GM23338 (cell line): ENCODE measurements at regions not wholly inside any gene's neighbourhood (a gene's known extent, or its start where the extent isn't known, plus 50 kb on each side); places are given as distances from the start of the nearest gene placed in this dataset.
A peak's percentile ranks its signal among the peaks of the same experiment; 100 is the strongest.

Source experiments
- ATAC-seq: fragments of 200-7000 bp; cut with Tn5 transposase; 3 replicates; pipeline ENCODE4 v1.9.1; 2020
- DNase-seq: peaks from one replicate; pipeline ENCODE4 v3.0.0-alpha.2; 2015; ENCODE audit warnings: low spot score
- H2AFZ ChIP-seq: fragments of 200-600 bp; sonication (generic); 2 replicates; pipeline ENCODE4 v1.8.0; 2016; ENCODE audit warnings: antibody characterized with exemption, mild to moderate bottlenecking, moderate library complexity
- H3F3A ChIP-seq: fragments of 200-600 bp; sonication (generic); replicated peaks from 2 replicates; pipeline ENCODE4 v1.8.0; 2017; ENCODE audit warnings: antibody characterized with exemption, mixed run types, low read depth
- H3K27ac ChIP-seq: fragments of 200-600 bp; sonication (generic); 2 replicates; pipeline ENCODE4 v1.6.1; 2016; ENCODE audit warnings: low read depth
- H3K27me3 ChIP-seq: fragments of 200-600 bp; sonication (generic); 2 replicates; pipeline ENCODE4 v1.8.0; 2016; ENCODE audit warnings: mild to moderate bottlenecking, mixed run types, moderate library complexity; ENCODE audit not compliant: insufficient read depth
- H3K36me3 ChIP-seq: fragments of 200-600 bp; sonication (generic); 2 replicates; pipeline ENCODE4 v1.8.0; 2016; ENCODE audit warnings: mild to moderate bottlenecking; ENCODE audit not compliant: insufficient read depth
- H3K4me1 ChIP-seq: fragments of 200-600 bp; sonication (generic); 2 replicates; pipeline ENCODE4 v1.8.0; 2016; ENCODE audit warnings: mild to moderate bottlenecking, moderate library complexity; ENCODE audit not compliant: insufficient read depth
- H3K4me2 ChIP-seq: fragments of 200-600 bp; sonication (generic); 2 replicates; pipeline ENCODE4 v1.7.1; 2017; ENCODE audit warnings: mixed run types
- H3K4me3 ChIP-seq: fragments of 200-600 bp; sonication (generic); 2 replicates; pipeline ENCODE4 v1.6.1; 2016; ENCODE audit warnings: mixed run types
- H3K79me2 ChIP-seq: fragments of 200-600 bp; sonication (generic); replicated peaks from 2 replicates; pipeline ENCODE4 v1.8.0; 2017; ENCODE audit warnings: mild to moderate bottlenecking; ENCODE audit not compliant: insufficient read depth
- H3K9me2 ChIP-seq: fragments of 200-600 bp; sonication (generic); 2 replicates; pipeline ENCODE4 v1.8.0; 2017; ENCODE audit not compliant: insufficient read depth
- H4K20me1 ChIP-seq: fragments of 200-600 bp; sonication (generic); replicated peaks from 2 replicates; pipeline ENCODE4 v1.8.0; 2017; ENCODE audit warnings: mild to moderate bottlenecking; ENCODE audit not compliant: insufficient read depth
- H3K27ac Mint-ChIP-seq: 2 replicates; pipeline ENCODE4 v1.8.0; 2020; ENCODE audit warnings: inconsistent platforms, mild to moderate bottlenecking, moderate library complexity, mixed read lengths
- H3K27me3 Mint-ChIP-seq: 3 replicates; pipeline ENCODE4 v1.8.0; 2022; ENCODE audit warnings: low read depth, mild to moderate bottlenecking, moderate library complexity, mixed read lengths, inconsistent platforms; ENCODE audit not compliant: insufficient read depth, poor library complexity
- H3K36me3 Mint-ChIP-seq: 3 replicates; pipeline ENCODE4 v1.8.0; 2021; ENCODE audit warnings: low read depth, mild to moderate bottlenecking, inconsistent platforms, moderate library complexity, mixed read lengths
- H3K4me1 Mint-ChIP-seq: 3 replicates; pipeline ENCODE4 v1.8.0; 2020; ENCODE audit warnings: mild to moderate bottlenecking, inconsistent platforms, mixed read lengths
- H3K4me3 Mint-ChIP-seq: 3 replicates; pipeline ENCODE4 v1.8.0; 2021; ENCODE audit warnings: moderate library complexity, mild to moderate bottlenecking, inconsistent platforms, mixed read lengths
- H3K9me3 Mint-ChIP-seq: 3 replicates; pipeline ENCODE4 v1.8.0; 2020; ENCODE audit warnings: moderate library complexity, mild to moderate bottlenecking, inconsistent platforms, mixed read lengths
- CREB1 ChIP-seq: fragments of 250-450 bp; sonication (Bioruptor Pico); IDR thresholded peaks from 2 replicates; pipeline ENCODE4 v1.5.0; 2020; ENCODE audit warnings: low read depth, mild to moderate bottlenecking, moderate library complexity
- CTCF ChIP-seq, 2 experiments: fragments of 200-600 bp in 1 of 2; sonication (generic) in 1 of 2; conservative IDR thresholded peaks; 2 replicates each; pipeline versions ENCODE4 v1.5.1 to v1.6.1; 2016 to 2017; ENCODE audit warnings: antibody characterized with exemption in 2 of 2, low read depth in 2 of 2, mild to moderate bottlenecking in 2 of 2, moderate library complexity in 1 of 2
- EZH2 ChIP-seq: fragments of 200-600 bp; sonication (generic); IDR thresholded peaks from one replicate; pipeline ENCODE4 v1.8.0; 2017; ENCODE audit warnings: antibody characterized with exemption, mild to moderate bottlenecking, low read depth; ENCODE audit not compliant: unreplicated experiment
- EZH2phosphoT487 ChIP-seq: fragments of 200-600 bp; sonication (generic); IDR thresholded peaks from one replicate; pipeline ENCODE4 v1.8.1; 2018; ENCODE audit warnings: antibody characterized with exemption; ENCODE audit not compliant: unreplicated experiment
- JUNB ChIP-seq: IDR thresholded peaks from one replicate; pipeline ENCODE4 v1.6.1; 2016; ENCODE audit warnings: antibody characterized with exemption; ENCODE audit not compliant: unreplicated experiment
- NANOG ChIP-seq: IDR thresholded peaks from 2 replicates; pipeline ENCODE4 v1.6.1; 2016; ENCODE audit warnings: antibody characterized with exemption, borderline replicate concordance
- ZNF331 ChIP-seq: fragments of 250-450 bp; sonication (Bioruptor Pico); IDR thresholded peaks from 2 replicates; pipeline ENCODE4 v1.5.0; 2020; ENCODE audit warnings: low read depth, mild to moderate bottlenecking, moderate library complexity
- TF ChIP-seq, protein P1 (sequence below): IDR thresholded peaks from 2 replicates; pipeline ENCODE4 v1.6.1; 2016; ENCODE audit warnings: antibody characterized with exemption
- TF ChIP-seq, protein P2 (sequence below): IDR thresholded peaks from one replicate; pipeline ENCODE4 v1.6.1; 2018; ENCODE audit warnings: antibody characterized with exemption; ENCODE audit not compliant: unreplicated experiment

DNA sequence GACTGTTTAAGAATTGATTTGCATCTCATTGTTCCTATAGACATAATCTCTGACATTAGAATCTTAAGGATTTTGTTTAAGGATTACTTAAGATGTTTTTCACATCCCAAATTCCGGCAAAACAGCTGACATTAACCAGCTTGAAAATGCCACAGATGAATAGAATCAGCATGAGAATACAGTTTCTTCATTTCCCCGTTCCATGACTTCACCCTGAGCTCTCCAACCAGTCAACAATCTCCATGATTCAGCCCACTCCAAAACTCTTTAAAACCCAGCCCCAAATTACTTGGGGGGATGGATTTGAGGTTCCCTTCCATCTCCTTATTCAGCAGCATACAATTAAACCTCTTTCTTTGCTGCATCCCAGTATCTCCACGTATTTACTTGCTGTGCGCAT lies 201.0 kb downstream of the LYPLAL1 start (continued):
- no peak for TF ChIP-seq CTCF (conservative IDR thresholded peaks at IDR 0.05; ENCODE audit: low read depth in 2 of 2)
- no peak for TF ChIP-seq NANOG
- TF ChIP-seq, protein P1, sequence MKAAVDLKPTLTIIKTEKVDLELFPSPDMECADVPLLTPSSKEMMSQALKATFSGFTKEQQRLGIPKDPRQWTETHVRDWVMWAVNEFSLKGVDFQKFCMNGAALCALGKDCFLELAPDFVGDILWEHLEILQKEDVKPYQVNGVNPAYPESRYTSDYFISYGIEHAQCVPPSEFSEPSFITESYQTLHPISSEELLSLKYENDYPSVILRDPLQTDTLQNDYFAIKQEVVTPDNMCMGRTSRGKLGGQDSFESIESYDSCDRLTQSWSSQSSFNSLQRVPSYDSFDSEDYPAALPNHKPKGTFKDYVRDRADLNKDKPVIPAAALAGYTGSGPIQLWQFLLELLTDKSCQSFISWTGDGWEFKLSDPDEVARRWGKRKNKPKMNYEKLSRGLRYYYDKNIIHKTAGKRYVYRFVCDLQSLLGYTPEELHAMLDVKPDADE, result no peak

- peaks cover 3% of the 10 kb centered on the region; the same call in 1 of the 2 replicates for H3K9me2 ChIP-seq
- no peak overlapping the region for H2AFZ ChIP-seq
- H3K9me3 Mint-ChIP-seq, result no peaks in the 10 kb centered on the region
- H3K4me1 Mint-ChIP-seq, result peaks cover 15% of the 10 kb centered on the region
- 0 out of 2 replicates have a peak, but pooled peaks cover 7% of the 10 kb centered on the region for H3K4me1 ChIP-seq
- no peaks in the 10 kb centered on the region for H3K36me3 ChIP-seq
- H3K36me3 Mint-ChIP-seq, result no peaks in the 10 kb centered on the region
- H3K27me3 Mint-ChIP-seq, result no peaks in the 10 kb centered on the region
- H3K27ac ChIP-seq, result no peak overlapping the region
- peak overlapping the region; percentile 20; the same call in 1 of the 2 replicates for H3K27ac Mint-ChIP-seq
- no peak for ATAC-seq
- DNase-seq, result no peak
- no peaks in the 10 kb centered on the region for H3F3A ChIP-seq
- no peaks in the 10 kb centered on the region for H3K79me2 ChIP-seq
- H3K4me3 ChIP-seq, result no peak overlapping the region
- H3K4me3 Mint-ChIP-seq, result no peak overlapping the region
- no peaks in the 10 kb centered on the region for H4K20me1 ChIP-seq
- H3K27me3 ChIP-seq, result no peaks in the 10 kb centered on the region
- no peak overlapping the region for H3K4me2 ChIP-seq
- TF ChIP-seq, protein P1, result no peak
- TF ChIP-seq EZH2phosphoT487, result no peak
- no peak for TF ChIP-seq JUNB
- TF ChIP-seq CTCF (conservative IDR thresholded peaks at IDR 0.05; ENCODE audit: low read depth in 2 of 2), result no peak
- TF ChIP-seq CREB1 (CRISPR knock-in tag), result no peak
- no peak for TF ChIP-seq NANOG
- TF ChIP-seq, protein P2, sequence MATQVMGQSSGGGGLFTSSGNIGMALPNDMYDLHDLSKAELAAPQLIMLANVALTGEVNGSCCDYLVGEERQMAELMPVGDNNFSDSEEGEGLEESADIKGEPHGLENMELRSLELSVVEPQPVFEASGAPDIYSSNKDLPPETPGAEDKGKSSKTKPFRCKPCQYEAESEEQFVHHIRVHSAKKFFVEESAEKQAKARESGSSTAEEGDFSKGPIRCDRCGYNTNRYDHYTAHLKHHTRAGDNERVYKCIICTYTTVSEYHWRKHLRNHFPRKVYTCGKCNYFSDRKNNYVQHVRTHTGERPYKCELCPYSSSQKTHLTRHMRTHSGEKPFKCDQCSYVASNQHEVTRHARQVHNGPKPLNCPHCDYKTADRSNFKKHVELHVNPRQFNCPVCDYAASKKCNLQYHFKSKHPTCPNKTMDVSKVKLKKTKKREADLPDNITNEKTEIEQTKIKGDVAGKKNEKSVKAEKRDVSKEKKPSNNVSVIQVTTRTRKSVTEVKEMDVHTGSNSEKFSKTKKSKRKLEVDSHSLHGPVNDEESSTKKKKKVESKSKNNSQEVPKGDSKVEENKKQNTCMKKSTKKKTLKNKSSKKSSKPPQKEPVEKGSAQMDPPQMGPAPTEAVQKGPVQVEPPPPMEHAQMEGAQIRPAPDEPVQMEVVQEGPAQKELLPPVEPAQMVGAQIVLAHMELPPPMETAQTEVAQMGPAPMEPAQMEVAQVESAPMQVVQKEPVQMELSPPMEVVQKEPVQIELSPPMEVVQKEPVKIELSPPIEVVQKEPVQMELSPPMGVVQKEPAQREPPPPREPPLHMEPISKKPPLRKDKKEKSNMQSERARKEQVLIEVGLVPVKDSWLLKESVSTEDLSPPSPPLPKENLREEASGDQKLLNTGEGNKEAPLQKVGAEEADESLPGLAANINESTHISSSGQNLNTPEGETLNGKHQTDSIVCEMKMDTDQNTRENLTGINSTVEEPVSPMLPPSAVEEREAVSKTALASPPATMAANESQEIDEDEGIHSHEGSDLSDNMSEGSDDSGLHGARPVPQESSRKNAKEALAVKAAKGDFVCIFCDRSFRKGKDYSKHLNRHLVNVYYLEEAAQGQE, result no peak
- no peak for TF ChIP-seq EZH2
- no peak for TF ChIP-seq ZNF331 (CRISPR knock-in tag)
Observed at GRCh38 chr1:219374046-219374566, 200.4 kb downstream of the LYPLAL1 start.
